ENCODE measurements at regions not wholly inside any gene's neighbourhood (a gene's known extent, or its start where the extent isn't known, plus 50 kb on each side); places are given as distances from the start of the nearest gene placed in this dataset.

- no peak for TF ChIP-seq YY1 (IDR thresholded peaks at IDR 0.05; ENCODE audit: insufficient read depth, insufficient read length)
- TF ChIP-seq ZNF274 (IDR thresholded peaks at IDR 0.05; ENCODE audit: low read depth, low read length), result no peak
- no peak for TF ChIP-seq SUZ12 (IDR thresholded peaks at IDR 0.05; ENCODE audit: extremely low read depth, insufficient read depth, insufficient read length)
These were observed 205.9 kb upstream of the EPHA4 start for GRCh38 chr2:221778025-221778424.
